K562 (cell line): ENCODE measurements at regions not wholly inside any gene's neighbourhood (a gene's known extent, or its start where the extent isn't known, plus 50 kb on each side); places are given as distances from the start of the nearest gene placed in this dataset.

ENCODE experiments used
- ATAC-seq: fragments of 200-7000 bp; cut with Tn5 transposase; 3 replicates; pipeline ENCODE4 v1.9.1; 2020; ENCODE audit warnings: moderate library complexity
- BruUV-seq: library from RNA; stranded (reverse); fragments of 400-500 nt; replicated peaks from 2 replicates; lab custom pipeline; 2021; lab: Mats Ljungman, UMichigan
- CTCF ChIA-PET: fragments of 300-600 bp; formaldehyde crosslinking; extraction: SDS; loops from one replicate; lab custom pipeline; 2021; ENCODE audit warnings: low intra/inter-chr PET ratio; lab: Yijun Ruan, JAX
- POLR2A ChIA-PET: fragments of 300-600, 350-650 bp; sonication (Branson Sonifier 250); formaldehyde crosslinking; extraction: SDS; loops from one replicate; lab custom pipeline; 2021; ENCODE audit warnings: antibody characterized with exemption, inconsistent platforms; lab: Yijun Ruan, JAX
- DNase-seq, 4 experiments: peaks; one replicate each; pipeline versions ENCODE4 v3.0.0 to v3.0.0-alpha.2; 2011 to 2018; ENCODE audit warnings: low spot score in 3 of 4, mixed read lengths in 3 of 4; ENCODE audit errors: extremely low read depth in 1 of 4
- FAIRE-seq: peaks from 2 replicates; lab custom pipeline; 2011; peaks lifted over from hg19 to GRCh38; lab: Jason Lieb, UNC
- H2AFZ ChIP-seq: 2 replicates; pipeline ENCODE4 v1.6.0; 2011; ENCODE audit warnings: low read depth, low read length, control low read depth, inconsistent platforms
- H3K27ac ChIP-seq: fragments of 200-600 bp; 3 replicates; pipeline ENCODE4 v1.8.0; 2011; ENCODE audit warnings: low read depth, mild to moderate bottlenecking, control low read depth, inconsistent platforms, low read length, moderate library complexity, mixed read lengths; ENCODE audit errors: extremely low read depth
- H3K27me3 ChIP-seq, 2 experiments: fragments of 300-600 bp in 1 of 2; 2 replicates in 1 of 2; 3 replicates in 1 of 2; pipeline versions ENCODE4 v1.6.0 to v1.8.0; 2011; ENCODE audit warnings: inconsistent platforms in 2 of 2, low read length in 2 of 2, mild to moderate bottlenecking in 1 of 2, mixed read lengths in 1 of 2, moderate library complexity in 1 of 2; ENCODE audit not compliant: control insufficient read depth in 2 of 2, insufficient read depth in 2 of 2
- H3K36me3 ChIP-seq: fragments of 300-600 bp; 3 replicates; pipeline ENCODE4 v1.8.0; 2011; ENCODE audit warnings: mild to moderate bottlenecking, low read length, inconsistent platforms; ENCODE audit not compliant: control insufficient read depth, insufficient read depth
- H3K4me1 ChIP-seq, 2 experiments: fragments of 200-600 bp in 1 of 2; replicated peaks in 1 of 2; 2 replicates in 1 of 2; 3 replicates in 1 of 2; pipeline versions ENCODE4 v1.5.1 to v1.8.0; 2011; ENCODE audit warnings: inconsistent platforms in 2 of 2, low read length in 2 of 2, mild to moderate bottlenecking in 1 of 2, mixed read lengths in 1 of 2, moderate library complexity in 1 of 2; ENCODE audit not compliant: control insufficient read depth in 2 of 2, insufficient read depth in 2 of 2
- H3K4me2 ChIP-seq: 2 replicates; pipeline ENCODE4 v1.6.1; 2011; ENCODE audit warnings: low read length, control low read depth, inconsistent platforms, mixed read lengths; ENCODE audit not compliant: insufficient read depth
- H3K4me3 ChIP-seq: fragments of 200-600 bp; sonication (generic), shearing (Covaris generic); 2 replicates; pipeline ENCODE4 v1.5.1; 2016; ENCODE audit warnings: control low read depth, inconsistent platforms
- H3K79me2 ChIP-seq: fragments of 200-600 bp; 3 replicates; pipeline ENCODE4 v1.8.0; 2011; ENCODE audit warnings: low read length, inconsistent platforms; ENCODE audit not compliant: control insufficient read depth, insufficient read depth
- H3K9ac ChIP-seq, 2 experiments: 2 replicates each; pipeline versions ENCODE4 v1.6.0 to v1.6.1; 2011; ENCODE audit warnings: low read depth in 2 of 2, low read length in 2 of 2, control low read depth in 1 of 2, inconsistent platforms in 1 of 2, mild to moderate bottlenecking in 1 of 2, mixed read lengths in 1 of 2; ENCODE audit not compliant: insufficient read depth in 1 of 2
- H3K9me1 ChIP-seq: one replicate; pipeline ENCODE4 v1.6.0; 2011; ENCODE audit warnings: inconsistent platforms, mild to moderate bottlenecking, low read length, moderate library complexity; ENCODE audit not compliant: control insufficient read depth, insufficient read depth
- H3K9me3 ChIP-seq: replicated peaks from 2 replicates; pipeline ENCODE4 v1.5.1; 2011; ENCODE audit warnings: low read depth, low read length, inconsistent platforms; ENCODE audit not compliant: control insufficient read depth, insufficient read depth
- H4K20me1 ChIP-seq: replicated peaks from 2 replicates; pipeline ENCODE4 v1.6.1; 2011; ENCODE audit warnings: low read length, inconsistent platforms, mixed read lengths; ENCODE audit not compliant: control insufficient read depth, insufficient read depth
- CTCF ChIP-seq, 3 experiments: IDR thresholded peaks in 2 of 3; conservative IDR thresholded peaks in 1 of 3; 2 replicates each; pipeline ENCODE4 v1.5.1; 2011 to 2012; ENCODE audit warnings: low read length in 3 of 3, mild to moderate bottlenecking in 3 of 3, control low read depth in 2 of 3, improper control_type of control experiment in 1 of 3, inconsistent platforms in 1 of 3, low read depth in 1 of 3, mixed read lengths in 1 of 3, moderate library complexity in 1 of 3; ENCODE audit not compliant: insufficient read depth in 2 of 3
- ESRRA ChIP-seq: fragments of 450-650 bp; IDR thresholded peaks from 2 replicates; pipeline ENCODE4 v1.6.1; 2014; ENCODE audit warnings: low read depth, mild to moderate bottlenecking, moderate library complexity, borderline replicate concordance
- MLX ChIP-seq, 2 experiments: fragments of 450-650 bp in 1 of 2; sonication (generic) in 1 of 2; formaldehyde crosslinking; conservative IDR thresholded peaks; 2 replicates each; pipeline versions ENCODE4 v1.4.0 to v1.8.1; 2020 to 2022; ENCODE audit warnings: mild to moderate bottlenecking in 1 of 2, missing genetic modification reagents in 1 of 2
- RAD21 ChIP-seq, 2 experiments: fragments of 250-450 bp in 1 of 2; fragments of 450-650 bp in 1 of 2; sonication (Bioruptor Pico) in 1 of 2; formaldehyde crosslinking in 1 of 2; IDR thresholded peaks in 1 of 2; conservative IDR thresholded peaks in 1 of 2; 2 replicates each; pipeline versions ENCODE4 v1.4.0 to v1.8.0; 2020 to 2022; ENCODE audit warnings: mild to moderate bottlenecking in 2 of 2, moderate library complexity in 1 of 2
- SP1 ChIP-seq: sonication (generic); formaldehyde crosslinking; IDR thresholded peaks from 2 replicates; pipeline ENCODE4 v1.8.1; 2022; ENCODE audit warnings: mild to moderate bottlenecking, missing genetic modification reagents
- WGBS: fragments of 100-300 bp; shearing (Covaris generic); methylation state at CpG from one replicate; pipeline ENCODE4 v1.1.6; 2016; ENCODE audit warnings: low coverage, mixed read lengths; ENCODE audit not compliant: insufficient coverage; ENCODE audit errors: missing lambda C conversion rate; 5-methylcytosine and 5-hydroxymethylcytosine counted together
- in situ Hi-C: fragments of 300-500 bp; cut with MboI; formaldehyde crosslinking; loops from 4 replicates; pipeline ENCODE4 v1.15.0; 2018; ENCODE audit warnings: inconsistent platforms, mixed read lengths
- intact Hi-C: fragments of 100-400 bp; cut with micrococcal nuclease; formaldehyde crosslinking; loops from 2 replicates; pipeline ENCODE4 v1.14.2; 2022

- in situ Hi-C loops, result loop anchor here (10.0 kb wide), 1 partner anchor 140 kb away; no protein-coding TSS in a partner anchor
Measured at GRCh38 chr9:78115073-78115472, 83.5 kb upstream of the GNAQ start.

More at GRCh38 chr9:78115073-78115472, 83.5 kb upstream of the GNAQ start:
- Histone ChIP-seq H3K27ac (no peak overlapping the region), H3K9ac (no peak overlapping the region), H3K79me2 (no peaks in the 10 kb centered on the region), H2AFZ (peak overlapping the region; percentile 32; the same call in 1 of the 2 replicates), H3K36me3 (no peaks in the 10 kb centered on the region), H3K9me1 (no peaks in the 10 kb centered on the region), H3K9me3 (no peaks in the 10 kb centered on the region), H3K4me2 (no peak overlapping the region), H3K4me1 (no peaks in the 10 kb centered on the region), H4K20me1 (no peaks in the 10 kb centered on the region), H3K27me3 (no peaks in the 10 kb centered on the region), H3K4me3 (no peak overlapping the region)
- intact Hi-C loops, result no loop called here
- peak in 1 of 2 experiments; percentile 24; a peak in 1 of 4 replicates for TF ChIP-seq RAD21 (CRISPR knock-in tag; conservative IDR thresholded peaks at IDR 0.05 in 1 of 2, IDR thresholded peaks at IDR 0.05 in 1 of 2)
- TF ChIP-seq MLX (CRISPR knock-in tag; conservative IDR thresholded peaks at IDR 0.05), result no peak
- TF ChIP-seq CTCF (IDR thresholded peaks at IDR 0.05 in 2 of 3, conservative IDR thresholded peaks at IDR 0.05 in 1 of 3; ENCODE audit: insufficient read depth in 2 of 3, low read depth in 1 of 3, low read length in 3 of 3), result peak; percentile 51 to 55 (median 53); a peak in 5 of 6 replicates
- TF ChIP-seq ESRRA, result peak; percentile 61; the same call in 1 of the 2 replicates
- no peak for TF ChIP-seq SP1
- no TSS peak for BruUV-seq
- peak; percentile 21 to 44 (median 30) for DNase-seq
- peak; percentile 76 for ATAC-seq
- CTCF ChIA-PET, result no interaction called here
- no peak for FAIRE-seq
- POLR2A ChIA-PET, result interaction anchor here (0.6 to 0.7 kb wide), 2 partner anchors 97 to 223 kb away, joined by 3 to 4 read pairs; no protein-coding TSS in a partner anchor
- 9% methylated on average over 1 of the region's 1 CpG for WGBS
